ENCODE measurements at regions not wholly inside any gene's neighbourhood (a gene's known extent, or its start where the extent isn't known, plus 50 kb on each side); places are given as distances from the start of the nearest gene placed in this dataset.

DNA sequence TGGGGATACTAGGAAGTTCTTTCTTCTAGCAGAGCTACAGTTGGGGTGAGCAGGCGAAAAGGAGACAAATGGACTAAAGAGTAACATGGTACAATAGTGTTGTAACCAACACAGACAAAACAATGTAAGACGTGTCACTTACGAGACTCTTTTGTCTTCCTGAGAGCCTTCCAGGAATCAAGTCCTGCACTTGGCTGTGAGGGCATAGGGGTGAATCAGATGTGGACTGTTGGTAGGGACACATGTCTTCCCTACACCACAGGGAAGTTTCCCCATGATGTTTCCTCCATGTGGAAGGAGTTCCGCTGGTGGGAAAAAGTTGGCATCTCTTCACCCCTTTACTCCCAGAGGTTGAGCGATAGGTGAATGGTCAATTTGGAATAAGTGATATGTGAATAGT, 364.7 kb downstream of the NUAK1 start:
- in situ Hi-C loops (cut with MboI; ENCODE audit: low sequenced_read_pairs) = no loop called here

DNA sequence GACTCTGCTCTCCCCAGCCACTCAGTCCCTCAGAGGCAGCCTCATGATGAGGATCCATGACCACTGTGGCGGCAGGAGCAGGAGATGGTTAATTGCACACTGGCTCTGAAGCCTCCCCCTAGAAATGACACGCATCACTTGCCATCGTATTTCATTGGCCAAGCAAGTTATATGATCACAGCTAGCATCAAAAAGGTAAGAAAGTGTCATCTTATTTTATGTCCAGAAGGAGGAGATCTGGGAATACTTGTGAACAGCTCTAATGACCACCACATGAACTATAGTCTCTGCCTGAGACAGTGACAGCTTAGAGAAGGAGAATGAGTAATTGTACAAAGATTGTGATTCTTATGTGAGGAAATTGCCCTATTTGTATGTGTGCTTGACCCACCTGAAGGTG, 363.4 kb downstream of the NUAK1 start:
- in situ Hi-C loops (cut with MboI; ENCODE audit: low sequenced_read_pairs) = no loop called here

DNA sequence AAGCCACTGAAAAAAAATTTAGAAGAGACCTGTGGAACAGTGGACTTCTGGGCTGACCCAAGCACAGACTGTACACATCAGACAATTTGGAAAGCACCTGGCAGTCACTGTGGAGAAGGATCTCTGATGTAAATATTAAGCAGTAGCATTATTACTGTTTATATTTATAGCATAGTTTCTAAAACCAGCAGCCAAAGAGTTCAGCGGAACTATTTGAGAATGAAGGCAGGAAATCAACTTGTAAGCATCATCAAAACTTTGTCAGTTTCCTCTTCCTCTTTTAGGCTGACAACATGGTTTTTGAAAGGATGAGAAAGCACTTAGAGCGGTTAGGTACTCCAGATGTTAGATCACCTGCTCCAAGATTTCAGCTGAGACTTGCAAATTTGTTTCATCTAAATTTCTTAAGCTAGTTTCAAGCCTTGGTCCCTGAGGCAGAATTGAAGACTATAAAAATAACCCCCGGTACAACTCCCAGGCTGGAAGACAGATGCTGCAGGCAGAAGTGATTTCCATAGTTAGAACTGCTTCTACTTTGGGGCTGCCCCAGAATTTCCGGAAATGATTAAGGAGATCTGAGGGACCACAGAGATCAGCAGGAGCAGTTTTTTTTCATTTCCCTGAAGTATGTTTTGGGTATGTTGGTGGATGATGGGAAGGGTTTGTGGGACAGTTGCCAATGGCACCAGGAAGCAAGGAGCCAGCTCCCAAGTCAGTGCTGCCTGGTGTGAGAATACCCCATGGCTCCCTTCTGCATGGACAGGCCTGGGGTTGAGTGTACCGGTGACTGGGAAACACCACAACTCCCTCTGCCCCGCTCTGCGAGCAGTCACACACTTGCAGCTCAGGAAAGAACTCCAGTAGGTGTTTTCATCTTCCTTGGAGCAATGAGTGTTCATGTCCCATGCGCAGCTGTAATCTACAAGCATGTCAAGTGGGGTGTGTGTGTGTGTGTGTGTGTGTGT, 354.5 kb downstream of the NUAK1 start:
- in situ Hi-C loops (cut with MboI; ENCODE audit: low sequenced_read_pairs) = no loop called here

DNA sequence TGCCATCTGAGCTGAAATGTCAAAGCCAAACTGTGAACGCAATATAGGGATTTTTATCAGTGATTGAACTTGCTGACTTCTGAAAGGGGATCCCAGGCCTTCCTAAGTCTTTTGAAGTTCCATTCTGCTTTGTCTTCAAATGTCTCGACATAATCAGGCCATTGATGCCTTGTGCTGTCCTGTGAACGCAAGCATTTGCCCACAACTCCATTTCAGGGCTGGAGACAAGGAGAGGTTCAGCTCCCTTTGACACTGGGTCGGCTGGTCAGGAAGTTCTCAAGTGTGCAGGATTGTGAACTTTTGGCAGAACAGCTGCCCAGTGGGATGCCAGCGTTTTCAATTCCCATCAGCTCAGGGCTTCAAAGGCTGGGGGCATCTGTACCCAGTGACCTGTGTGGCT, 345.3 kb downstream of the NUAK1 start:
- in situ Hi-C loops (cut with MboI; ENCODE audit: low sequenced_read_pairs) = no loop called here

DNA sequence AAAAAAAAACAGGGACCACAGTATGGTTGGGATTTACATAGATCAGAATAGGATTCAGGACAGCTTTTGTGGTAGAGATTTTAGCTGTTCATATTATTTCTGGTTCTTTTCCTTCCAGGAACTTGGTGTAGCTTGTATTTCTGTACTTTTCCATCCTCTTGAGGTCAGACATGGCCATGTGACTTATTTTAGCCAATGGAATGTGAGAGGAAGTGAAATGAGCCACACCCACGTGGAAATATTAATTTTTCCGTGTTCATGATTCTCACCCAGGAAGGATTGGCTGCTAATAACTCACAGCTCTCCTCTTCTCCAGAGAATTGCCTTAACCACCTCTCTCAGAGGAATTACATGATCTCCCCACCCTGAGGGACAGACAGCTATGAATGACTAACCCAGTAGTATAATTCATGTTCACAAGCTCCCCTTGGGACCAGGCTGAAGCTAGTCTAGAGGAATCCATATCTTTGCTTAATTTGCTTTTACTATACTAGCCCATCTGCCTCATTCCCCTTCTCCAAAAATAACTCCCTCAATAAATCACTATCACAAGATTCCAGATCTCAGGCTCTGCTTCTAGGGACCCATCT, 340.4 kb downstream of the NUAK1 start:
- in situ Hi-C loops (cut with MboI; ENCODE audit: low sequenced_read_pairs) = no loop called here

- in situ Hi-C loops (cut with MboI; ENCODE audit: low sequenced_read_pairs) = no loop called here
These were observed 339.7 kb downstream of the NUAK1 start for GRCh38 chr12:105799103-105799502.

DNA sequence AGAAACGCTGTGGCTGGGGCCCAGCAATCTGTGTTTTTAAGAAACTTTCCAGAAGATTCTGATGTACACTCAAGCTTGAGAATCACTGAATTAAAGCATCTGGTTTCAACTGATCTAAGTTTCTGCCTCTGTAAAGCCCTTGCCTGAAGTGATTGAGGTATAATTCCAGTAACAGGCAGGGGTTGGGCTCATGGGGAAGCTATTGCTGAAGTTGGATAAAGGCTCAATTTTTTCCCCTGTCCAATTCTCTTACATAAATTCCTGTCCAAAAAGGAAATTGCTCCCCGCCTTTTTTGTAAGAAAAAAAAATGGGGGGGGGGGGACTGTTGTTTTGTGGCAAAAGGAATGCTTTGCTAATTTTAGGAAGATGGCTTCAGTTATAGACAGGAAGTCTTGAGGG, 337.4 kb downstream of the NUAK1 start:
- in situ Hi-C loops (cut with MboI; ENCODE audit: low sequenced_read_pairs) = no loop called here

- in situ Hi-C loops (cut with MboI; ENCODE audit: low sequenced_read_pairs) = no loop called here
These were observed 335.5 kb downstream of the NUAK1 start for GRCh38 chr12:105803292-105803691.

GRCh38 chr12:105804591-105805265, 334.0 kb downstream of the NUAK1 start:
- in situ Hi-C loops (cut with MboI; ENCODE audit: low sequenced_read_pairs) = no loop called here

GRCh38 chr12:105805730-105806399, 332.9 kb downstream of the NUAK1 start:
- in situ Hi-C loops (cut with MboI; ENCODE audit: low sequenced_read_pairs) = no loop called here

DNA sequence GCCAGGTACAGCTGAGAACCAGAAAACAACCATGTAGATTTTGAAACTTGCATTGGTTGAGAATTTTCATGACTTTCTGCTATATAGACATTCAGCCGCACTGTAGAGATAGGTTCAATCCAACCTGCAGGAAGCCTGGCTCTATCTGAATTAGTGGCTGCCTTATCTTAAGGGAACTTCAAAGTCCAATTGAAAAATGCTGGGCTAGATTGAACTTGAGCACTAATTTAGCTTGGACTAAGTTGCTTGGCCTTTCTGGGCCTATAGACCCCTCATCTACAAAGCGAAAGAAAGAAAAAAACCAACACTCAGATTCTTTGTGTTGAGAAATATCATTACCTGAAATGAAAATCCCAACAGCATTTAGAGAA, 332.4 kb downstream of the NUAK1 start:
- in situ Hi-C loops (cut with MboI; ENCODE audit: low sequenced_read_pairs) = no loop called here

- in situ Hi-C loops (cut with MboI; ENCODE audit: low sequenced_read_pairs) = no loop called here
These were observed 326.4 kb downstream of the NUAK1 start for GRCh38 chr12:105812366-105812765.

DNA sequence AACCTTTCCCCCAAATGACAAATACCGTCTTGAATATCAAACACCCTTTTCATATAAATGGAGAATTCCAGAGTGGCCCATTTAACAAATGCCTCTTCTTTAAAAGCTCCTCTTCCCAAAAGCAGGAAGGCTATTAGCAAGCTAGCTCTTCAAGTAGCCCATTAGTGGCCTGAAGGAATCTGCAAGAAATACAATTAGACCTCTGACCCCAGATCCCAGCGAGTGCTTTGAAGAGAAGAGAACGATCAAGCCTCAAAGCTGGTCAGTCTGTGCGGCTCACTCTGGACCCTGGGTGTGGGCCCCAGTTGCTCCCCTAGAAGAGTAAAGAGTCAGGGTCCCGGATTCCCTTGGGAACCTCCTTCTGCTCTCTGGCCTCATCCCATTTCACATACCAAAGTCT, 325.6 kb downstream of the NUAK1 start:
- in situ Hi-C loops (cut with MboI; ENCODE audit: low sequenced_read_pairs) = no loop called here

DNA sequence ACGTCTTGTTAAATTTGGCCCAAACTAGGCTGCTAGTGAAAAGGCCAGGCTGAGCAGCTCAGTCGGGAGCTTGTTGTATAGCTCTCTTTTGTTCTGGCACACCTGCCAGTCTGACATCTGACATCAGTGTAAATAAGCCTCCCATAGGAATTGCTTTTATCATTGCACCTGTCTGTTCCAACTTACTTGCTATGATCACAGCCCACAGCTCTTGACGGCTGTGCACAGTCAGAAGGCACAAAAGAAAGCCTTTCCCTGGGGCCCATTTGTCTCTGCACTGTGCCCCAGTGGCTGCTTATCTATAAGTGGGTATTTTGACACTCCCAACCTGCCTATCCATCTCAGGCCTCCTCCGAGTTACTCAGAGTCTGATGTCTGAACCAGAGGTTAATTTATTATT, 324.5 kb downstream of the NUAK1 start:
- in situ Hi-C loops (cut with MboI; ENCODE audit: low sequenced_read_pairs) = no loop called here

- in situ Hi-C loops (cut with MboI; ENCODE audit: low sequenced_read_pairs) = no loop called here
These were observed 319.2 kb downstream of the NUAK1 start for GRCh38 chr12:105819549-105819948.

GRCh38 chr12:105820429-105821125, 318.2 kb downstream of the NUAK1 start:
- in situ Hi-C loops (cut with MboI; ENCODE audit: low sequenced_read_pairs) = no loop called here

- in situ Hi-C loops (cut with MboI; ENCODE audit: low sequenced_read_pairs) = no loop called here
These were observed 316.3 kb downstream of the NUAK1 start for GRCh38 chr12:105822131-105823105.

- in situ Hi-C loops (cut with MboI; ENCODE audit: low sequenced_read_pairs) = no loop called here
These were observed 314.9 kb downstream of the NUAK1 start for GRCh38 chr12:105823810-105824209.

DNA sequence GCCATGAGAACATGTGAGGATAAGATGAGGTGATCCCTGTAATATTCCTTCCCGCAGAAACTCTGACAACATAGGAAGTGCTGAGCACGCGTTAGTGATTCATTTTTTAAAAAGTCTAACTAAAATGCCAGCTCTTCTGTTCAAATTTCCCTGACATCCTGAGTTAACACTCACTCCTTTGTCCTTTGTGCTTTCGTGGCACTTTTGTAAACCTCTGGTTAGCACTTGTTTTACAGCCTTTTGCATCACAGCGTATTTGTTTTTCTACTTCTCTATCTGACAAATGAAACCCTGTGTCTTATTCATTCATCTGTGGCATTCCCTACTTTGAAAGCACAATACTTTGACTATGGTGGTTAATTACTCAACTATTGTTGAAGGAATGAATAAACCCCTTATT, 313.6 kb downstream of the NUAK1 start:
- in situ Hi-C loops (cut with MboI; ENCODE audit: low sequenced_read_pairs) = no loop called here

GRCh38 chr12:105831372-105831771, 307.4 kb downstream of the NUAK1 start:
- in situ Hi-C loops (cut with MboI; ENCODE audit: low sequenced_read_pairs) = no loop called here

Measured in HL-60/S4 treated with phorbol 12-myristate 13-acetate at 8.2 ng/mL for 4 days and 3 days (cell line).